Astrocyte of the hippocampus (primary cell): ENCODE measurements at regions not wholly inside any gene's neighbourhood (a gene's known extent, or its start where the extent isn't known, plus 50 kb on each side); places are given as distances from the start of the nearest gene placed in this dataset.
"Not testable (repeated sequence)": the region's sequence is repeated elsewhere in the genome, so short reads cannot be mapped to it uniquely, and the experiment has no call there.

Experiments
- DNase-seq: peaks from one replicate; pipeline ENCODE4 v3.0.0; 2011; ENCODE audit warnings: low read depth, low spot score

- DNase-seq, result peak; percentile 19
These were observed 1318.3 kb upstream of the RAG2 start for GRCh38 chr11:37916331-37916730.

- no peak for DNase-seq
These were observed 1316.8 kb upstream of the RAG2 start for GRCh38 chr11:37914859-37915258.

GRCh38 chr11:37908219-37908548, 1310.1 kb upstream of the RAG2 start:
- no peak for DNase-seq

- no peak for DNase-seq
These were observed 1309.6 kb upstream of the RAG2 start for GRCh38 chr11:37907436-37908218.

- no peak for DNase-seq
These were observed 1307.8 kb upstream of the RAG2 start for GRCh38 chr11:37905707-37906417.

- DNase-seq, result no peak
These were observed 1298.0 kb upstream of the RAG2 start for GRCh38 chr11:37896016-37896415.

DNA sequence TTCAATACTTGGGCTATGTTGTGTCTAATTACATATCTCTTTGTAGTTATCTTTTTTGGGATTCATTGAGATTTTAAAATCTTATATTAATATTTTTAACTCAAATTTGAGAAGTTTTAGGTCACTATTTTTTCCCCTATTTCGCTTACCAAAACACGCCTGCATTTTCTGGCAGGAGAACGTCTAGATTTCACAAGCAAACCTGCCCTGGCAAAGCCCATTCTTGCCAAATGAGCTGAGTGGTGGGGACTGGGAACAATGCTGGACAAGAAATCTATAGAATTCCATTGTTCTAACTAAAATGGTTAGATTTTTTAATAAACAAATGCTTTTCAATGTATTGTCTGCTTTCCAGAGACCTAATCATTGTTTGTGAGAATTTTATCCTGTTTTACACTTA, 1283.7 kb upstream of the RAG2 start:
- DNase-seq, result no peak

- no peak for DNase-seq
These were observed 1263.6 kb upstream of the RAG2 start for GRCh38 chr11:37861671-37862070.

DNA sequence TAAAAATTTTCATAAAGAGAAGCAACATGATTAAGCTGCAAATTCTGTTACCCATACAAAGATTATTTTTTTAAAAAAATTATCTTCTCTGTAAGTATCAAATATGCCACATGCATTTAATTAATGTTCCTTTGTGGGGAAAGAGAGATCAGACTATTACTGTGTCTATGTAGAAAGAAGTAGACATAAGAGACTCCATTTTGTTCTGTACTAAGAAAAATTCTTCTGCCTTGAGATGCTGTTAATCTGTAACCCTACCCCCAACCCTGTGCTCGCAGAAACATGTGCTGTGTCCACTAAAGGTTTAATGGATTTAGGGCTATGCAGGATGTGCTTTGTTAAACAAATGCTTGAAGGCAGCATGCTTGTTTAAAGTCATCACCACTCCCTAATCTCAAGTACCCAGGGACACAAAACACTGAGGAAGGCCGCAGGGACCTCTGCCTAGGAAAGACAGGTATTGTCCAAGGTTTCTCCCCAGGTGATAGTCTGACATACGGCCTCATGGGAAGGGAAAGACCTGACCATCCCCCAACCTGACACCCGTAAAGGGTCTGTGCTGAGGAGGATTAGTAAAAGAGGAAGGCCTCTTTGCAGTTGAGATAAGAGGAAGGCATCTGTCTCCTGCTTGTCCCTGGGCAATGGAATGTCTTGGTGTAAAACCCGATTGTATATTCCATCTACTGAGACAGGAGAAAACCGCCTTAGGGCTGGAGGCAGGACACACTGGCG, 1260.9 kb upstream of the RAG2 start:
- not testable (repeated sequence) for DNase-seq

DNA sequence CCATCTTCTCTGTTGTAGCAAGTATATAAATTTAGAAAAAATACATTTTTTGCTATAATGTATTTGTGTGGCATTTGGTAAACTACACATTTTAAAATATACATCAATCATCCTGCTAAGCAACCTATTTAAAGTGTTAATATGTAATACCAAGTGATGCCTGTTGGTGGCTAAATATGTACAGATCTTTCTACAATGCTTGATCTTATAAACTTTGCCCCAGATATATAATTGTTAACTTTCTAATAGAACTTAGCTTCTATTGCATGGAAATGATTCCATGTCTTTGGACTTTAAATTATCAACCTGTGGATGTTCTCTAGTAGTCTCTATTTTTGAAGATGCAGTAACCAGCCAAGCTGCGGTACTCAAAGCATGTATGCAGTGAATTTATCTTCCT, 1260.4 kb upstream of the RAG2 start:
- DNase-seq, result no peak

DNA sequence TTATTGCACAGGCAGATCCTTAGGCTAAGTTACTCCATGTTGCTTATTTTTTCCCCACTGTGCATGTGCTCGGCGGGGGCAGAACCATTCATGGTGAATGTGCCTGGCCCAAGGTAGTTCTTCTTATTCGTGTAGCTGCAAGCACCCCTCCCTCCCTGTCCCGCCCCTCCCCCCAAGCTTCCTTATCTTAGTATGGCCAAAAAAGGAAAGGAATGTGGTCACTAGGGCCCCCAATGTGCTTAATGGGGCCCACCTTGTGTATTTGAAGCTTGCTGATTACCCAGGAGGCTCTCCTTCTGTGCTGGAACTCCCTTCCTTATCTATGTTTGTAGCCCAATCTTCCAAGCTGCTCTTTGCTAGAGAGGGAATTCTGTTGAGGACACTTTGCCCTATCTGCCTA, 1259.7 kb upstream of the RAG2 start:
- no peak for DNase-seq

DNA sequence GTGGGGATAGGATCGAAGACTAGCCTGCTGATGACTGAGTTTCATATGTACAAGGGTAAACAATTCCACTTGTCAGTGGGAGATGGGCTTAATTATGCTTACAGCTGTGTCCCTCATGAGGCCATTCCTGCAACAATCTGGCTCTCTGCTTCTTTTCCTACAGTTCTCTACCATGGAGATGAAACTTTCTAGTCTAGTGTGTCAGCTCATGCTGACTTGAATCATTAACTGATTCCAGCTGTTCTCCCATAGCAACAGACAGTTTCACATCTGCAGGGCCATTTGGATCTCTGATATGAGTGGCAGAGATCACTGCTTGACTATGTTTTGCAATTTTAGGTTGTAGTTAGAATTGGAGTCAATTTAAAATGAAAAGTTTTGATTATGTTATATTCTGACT, 1251.7 kb upstream of the RAG2 start:
- no peak for DNase-seq

DNA sequence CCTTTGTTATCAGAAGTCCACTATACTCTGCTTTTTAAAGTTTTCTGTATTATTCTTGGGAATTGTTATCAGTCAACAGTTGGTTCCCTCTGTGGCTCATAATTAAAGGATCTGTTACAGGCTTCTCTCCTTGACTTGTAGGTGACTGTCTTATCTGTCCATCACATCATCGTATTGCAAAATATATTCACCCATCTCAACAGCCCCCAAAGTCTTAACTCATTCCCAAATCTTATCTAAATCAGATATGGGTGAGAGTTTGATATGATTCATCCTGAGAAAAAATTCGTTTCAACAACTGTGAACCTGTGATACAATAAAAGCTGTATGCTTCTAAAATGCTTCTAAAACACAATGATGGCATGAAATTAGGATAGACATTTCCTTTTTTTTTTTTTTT, 1245.6 kb upstream of the RAG2 start:
- DNase-seq, result no peak

- peak; percentile 74 for DNase-seq
These were observed 1243.0 kb upstream of the RAG2 start for GRCh38 chr11:37841016-37841415.

- not testable (repeated sequence) for DNase-seq
These were observed 1242.3 kb upstream of the RAG2 start for GRCh38 chr11:37840345-37840744.

- DNase-seq, result no peak
These were observed 1232.5 kb upstream of the RAG2 start for GRCh38 chr11:37830529-37830928.

GRCh38 chr11:37817727-37818270, 1219.8 kb upstream of the RAG2 start:
- DNase-seq, result no peak

GRCh38 chr11:37812281-37812880, 1214.3 kb upstream of the RAG2 start:
- DNase-seq, result no peak

GRCh38 chr11:37811349-37811748, 1213.3 kb upstream of the RAG2 start:
- DNase-seq, result peak; percentile 6

DNA sequence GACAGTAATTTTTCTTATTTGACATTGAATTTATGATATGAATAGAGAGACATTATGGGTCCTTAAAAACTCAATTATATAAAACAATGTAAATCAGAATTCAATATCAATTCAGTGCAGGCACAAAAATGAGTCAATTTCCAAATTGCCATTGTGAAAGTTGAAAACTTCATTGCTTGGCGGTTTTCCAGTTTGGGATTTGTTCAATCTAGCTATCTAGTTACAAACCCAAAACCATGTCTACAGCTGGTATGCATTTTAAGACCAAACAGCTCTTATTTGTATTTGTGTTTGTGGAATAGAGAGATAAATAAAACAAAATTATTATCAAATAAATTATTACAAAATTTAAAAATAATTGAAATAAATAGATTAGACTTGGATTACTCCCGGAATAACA, 1206.6 kb upstream of the RAG2 start:
- DNase-seq, result no peak

GRCh38 chr11:37788141-37788877, 1190.3 kb upstream of the RAG2 start:
- DNase-seq, result peak; percentile 81
